Karpas-422 (cell line): ENCODE measurements at regions not wholly inside any gene's neighbourhood (a gene's known extent, or its start where the extent isn't known, plus 50 kb on each side); places are given as distances from the start of the nearest gene placed in this dataset.

Experiments used
- DNase-seq: peaks from one replicate; pipeline ENCODE4 v3.0.0-alpha.2; 2015
- H2AFZ ChIP-seq: fragments of 200-600 bp; sonication (generic); 2 replicates; pipeline ENCODE4 v1.6.1; 2014; ENCODE audit warnings: antibody characterized with exemption, low read length, mixed read lengths
- H3K27ac ChIP-seq: fragments of 200-600 bp; sonication (generic); 2 replicates; pipeline ENCODE4 v1.5.1; 2014; ENCODE audit warnings: mild to moderate bottlenecking, low read length, moderate library complexity
- H3K27me3 ChIP-seq: fragments of 200-600 bp; sonication (generic); 2 replicates; pipeline ENCODE4 v1.6.1; 2014; ENCODE audit warnings: low read length, mixed read lengths
- H3K36me3 ChIP-seq: fragments of 200-600 bp; sonication (generic); 2 replicates; pipeline ENCODE4 v1.6.1; 2014; ENCODE audit warnings: low read length, mixed read lengths; ENCODE audit not compliant: insufficient read depth
- H3K4me1 ChIP-seq: fragments of 200-600 bp; sonication (generic); 2 replicates; pipeline ENCODE4 v1.6.1; 2014; ENCODE audit warnings: mild to moderate bottlenecking, low read length, mixed read lengths
- H3K4me2 ChIP-seq: fragments of 200-600 bp; sonication (generic); 2 replicates; pipeline ENCODE4 v1.6.1; 2014; ENCODE audit warnings: low read length, low read depth, mild to moderate bottlenecking; ENCODE audit not compliant: poor library complexity, severe bottlenecking
- H3K4me3 ChIP-seq: fragments of 200-600 bp; sonication (generic); 2 replicates; pipeline ENCODE4 v1.5.1; 2014; ENCODE audit warnings: mild to moderate bottlenecking, antibody characterized with exemption, low read length, mixed read lengths
- H3K79me2 ChIP-seq: fragments of 200-600 bp; sonication (generic); 2 replicates; pipeline ENCODE4 v1.6.1; 2014; ENCODE audit warnings: mild to moderate bottlenecking, low read length, mixed read lengths
- H3K9ac ChIP-seq: fragments of 200-600 bp; sonication (generic); 2 replicates; pipeline ENCODE4 v1.6.0; 2014; ENCODE audit warnings: low read length
- H3K9me2 ChIP-seq: fragments of 200-600 bp; sonication (generic), shearing (Covaris generic); replicated peaks from 2 replicates; pipeline ENCODE4 v1.6.0; 2014; ENCODE audit warnings: mild to moderate bottlenecking, low read length, moderate library complexity; ENCODE audit not compliant: insufficient read depth
- H3K9me3 ChIP-seq: fragments of 300-700, 200-600 bp; sonication (generic); 2 replicates; pipeline ENCODE4 v1.6.1; 2014; ENCODE audit warnings: low read length, mixed read lengths
- H4K20me1 ChIP-seq: fragments of 200-600 bp; sonication (generic); 2 replicates; pipeline ENCODE4 v1.6.1; 2014; ENCODE audit warnings: mild to moderate bottlenecking, antibody characterized with exemption, low read length, low read depth; ENCODE audit not compliant: insufficient read depth

- no peak for DNase-seq
- Histone ChIP-seq H3K9ac (no peak overlapping the region), H2AFZ (no peak overlapping the region)
These were observed 456.3 kb upstream of the SGCD start for GRCh38 chr5:155870636-155871035.

GRCh38 chr5:155871623-155872022 lies 455.3 kb upstream of the SGCD start:
- H3K9me3 ChIP-seq, result no peaks in the 10 kb centered on the region
- H3K4me1 ChIP-seq, result no peaks in the 10 kb centered on the region

More at GRCh38 chr5:155870636-155871035, 456.3 kb upstream of the SGCD start:
- Histone ChIP-seq H3K4me2 (no peak overlapping the region), H4K20me1 (no peaks in the 10 kb centered on the region), H3K4me1 (no peaks in the 10 kb centered on the region), H3K4me3 (no peak overlapping the region), H3K27me3 (no peaks in the 10 kb centered on the region), H3K9me3 (no peaks in the 10 kb centered on the region), H3K36me3 (no peaks in the 10 kb centered on the region), H3K9me2 (no peaks in the 10 kb centered on the region), H3K27ac (no peak overlapping the region), H3K79me2 (no peaks in the 10 kb centered on the region)

GRCh38 chr5:155872629-155873220 lies 454.2 kb upstream of the SGCD start:
- Histone ChIP-seq H3K79me2 (no peaks in the 10 kb centered on the region), H3K27me3 (no peaks in the 10 kb centered on the region), H3K27ac (no peak overlapping the region), H3K4me1 (no peaks in the 10 kb centered on the region), H3K4me2 (no peak overlapping the region), H4K20me1 (no peaks in the 10 kb centered on the region), H3K36me3 (no peaks in the 10 kb centered on the region), H2AFZ (no peak overlapping the region), H3K4me3 (no peak overlapping the region), H3K9ac (no peak overlapping the region), H3K9me2 (no peaks in the 10 kb centered on the region), H3K9me3 (no peaks in the 10 kb centered on the region)
- no peak for DNase-seq

More at GRCh38 chr5:155871623-155872022, 455.3 kb upstream of the SGCD start:
- Histone ChIP-seq H3K4me2 (no peak overlapping the region), H2AFZ (no peak overlapping the region), H3K36me3 (no peaks in the 10 kb centered on the region), H4K20me1 (no peaks in the 10 kb centered on the region), H3K27me3 (no peaks in the 10 kb centered on the region), H3K4me3 (no peak overlapping the region), H3K9ac (no peak overlapping the region), H3K9me2 (no peaks in the 10 kb centered on the region), H3K79me2 (no peaks in the 10 kb centered on the region), H3K27ac (no peak overlapping the region)
- no peak for DNase-seq

GRCh38 chr5:155878991-155879575 lies 447.9 kb upstream of the SGCD start:
- Histone ChIP-seq H3K27ac (no peak overlapping the region), H3K79me2 (no peaks in the 10 kb centered on the region), H3K36me3 (no peaks in the 10 kb centered on the region), H3K4me2 (no peak overlapping the region), H3K9me3 (no peaks in the 10 kb centered on the region), H2AFZ (no peak overlapping the region), H3K4me3 (no peak overlapping the region), H3K4me1 (no peaks in the 10 kb centered on the region), H4K20me1 (no peaks in the 10 kb centered on the region), H3K9me2 (no peaks in the 10 kb centered on the region), H3K9ac (no peak overlapping the region), H3K27me3 (no peaks in the 10 kb centered on the region)
- DNase-seq, result no peak

GRCh38 chr5:155884041-155884440 lies 442.9 kb upstream of the SGCD start:
- Histone ChIP-seq H3K27ac (no peak overlapping the region), H2AFZ (no peak overlapping the region), H3K4me1 (no peaks in the 10 kb centered on the region), H3K4me3 (no peak overlapping the region), H3K79me2 (no peaks in the 10 kb centered on the region), H3K9ac (no peak overlapping the region), H4K20me1 (no peaks in the 10 kb centered on the region), H3K9me2 (no peaks in the 10 kb centered on the region), H3K4me2 (no peak overlapping the region), H3K9me3 (no peaks in the 10 kb centered on the region), H3K36me3 (no peaks in the 10 kb centered on the region), H3K27me3 (no peaks in the 10 kb centered on the region)
- DNase-seq, result no peak

- no peak overlapping the region for H2AFZ ChIP-seq
- H3K79me2 ChIP-seq, result no peaks in the 10 kb centered on the region
- no peak overlapping the region for H3K9ac ChIP-seq
- no peaks in the 10 kb centered on the region for H3K9me2 ChIP-seq
- no peak overlapping the region for H3K4me3 ChIP-seq
- no peaks in the 10 kb centered on the region for H3K27me3 ChIP-seq
- H3K4me1 ChIP-seq, result no peaks in the 10 kb centered on the region
- H3K9me3 ChIP-seq, result no peaks in the 10 kb centered on the region
- H3K4me2 ChIP-seq, result no peak overlapping the region
- H4K20me1 ChIP-seq, result no peaks in the 10 kb centered on the region
- no peak for DNase-seq
- no peaks in the 10 kb centered on the region for H3K36me3 ChIP-seq
- no peak overlapping the region for H3K27ac ChIP-seq
These were observed 441.8 kb upstream of the SGCD start for GRCh38 chr5:155885199-155885598.

GRCh38 chr5:155886311-155887031 lies 440.5 kb upstream of the SGCD start:
- H3K27ac ChIP-seq, result no peak overlapping the region
- DNase-seq, result no peak

GRCh38 chr5:155895484-155895883 lies 431.5 kb upstream of the SGCD start:
- no peaks in the 10 kb centered on the region for H3K27me3 ChIP-seq
- no peak overlapping the region for H3K4me3 ChIP-seq
- H4K20me1 ChIP-seq, result no peaks in the 10 kb centered on the region
- no peak overlapping the region for H3K4me2 ChIP-seq
- no peak overlapping the region for H3K27ac ChIP-seq
- DNase-seq, result no peak
- no peaks in the 10 kb centered on the region for H3K79me2 ChIP-seq
- H2AFZ ChIP-seq, result no peak overlapping the region
- H3K9me3 ChIP-seq, result no peaks in the 10 kb centered on the region
- no peak overlapping the region for H3K9ac ChIP-seq
- no peaks in the 10 kb centered on the region for H3K36me3 ChIP-seq
- no peaks in the 10 kb centered on the region for H3K4me1 ChIP-seq
- no peaks in the 10 kb centered on the region for H3K9me2 ChIP-seq

More at GRCh38 chr5:155886311-155887031, 440.5 kb upstream of the SGCD start:
- H3K4me1 ChIP-seq, result no peaks in the 10 kb centered on the region
- H3K4me2 ChIP-seq, result no peak overlapping the region
- no peaks in the 10 kb centered on the region for H3K36me3 ChIP-seq
- no peak overlapping the region for H3K4me3 ChIP-seq
- no peaks in the 10 kb centered on the region for H3K9me2 ChIP-seq
- no peak overlapping the region for H2AFZ ChIP-seq
- no peak overlapping the region for H3K9ac ChIP-seq
- H3K27me3 ChIP-seq, result no peaks in the 10 kb centered on the region
- H3K9me3 ChIP-seq, result no peaks in the 10 kb centered on the region
- no peaks in the 10 kb centered on the region for H4K20me1 ChIP-seq
- no peaks in the 10 kb centered on the region for H3K79me2 ChIP-seq
